Prostate gland (tissue), 2 donors: ENCODE measurements at regions not wholly inside any gene's neighbourhood (a gene's known extent, or its start where the extent isn't known, plus 50 kb on each side); places are given as distances from the start of the nearest gene placed in this dataset.

Experiments
- CTCF ChIP-seq, 4 experiments: fragments of 200-600 bp in 2 of 4; fragments of 450-650 bp in 2 of 4; sonication (generic) in 2 of 4; IDR thresholded peaks; 1 replicate in 3 of 4; 2 replicates in 1 of 4; pipeline ENCODE4 v1.5.1; 2016 to 2019; ENCODE audit warnings: antibody characterized with exemption in 4 of 4, mild to moderate bottlenecking in 2 of 4, moderate library complexity in 2 of 4
- POLR2AphosphoS5 ChIP-seq: sonication (generic); formaldehyde crosslinking; IDR thresholded peaks from one replicate; pipeline ENCODE4 v1.6.1; 2017; ENCODE audit warnings: antibody characterized with exemption

- no peak for TF ChIP-seq POLR2AphosphoS5
- no peak for TF ChIP-seq CTCF (IDR thresholded peaks at IDR 0.05)
Observed at GRCh38 chr2:144967961-144968360, 448.0 kb upstream of the ZEB2 start.
